Kidney (tissue), 13 donors: ENCODE measurements at regions not wholly inside any gene's neighbourhood (a gene's known extent, or its start where the extent isn't known, plus 50 kb on each side); places are given as distances from the start of the nearest gene placed in this dataset.
"Not testable (repeated sequence)": the region's sequence is repeated elsewhere in the genome, so short reads cannot be mapped to it uniquely, and the experiment has no call there.

Source experiments
- DNase-seq, 5 donors: peaks; one replicate each; pipeline ENCODE4 v3.0.0-alpha.2; 2013 to 2020
- FAIRE-seq: peaks from 2 replicates; lab custom pipeline; 2012; peaks lifted over from hg19 to GRCh38; lab: Jason Lieb, UNC
- H3K27ac ChIP-seq, 2 donors: one replicate each; pipeline ENCODE4 v1.7.0; 2013; ENCODE audit warnings: low read depth in 2 of 2, low read length in 2 of 2, inconsistent platforms in 1 of 2
- H3K27me3 ChIP-seq: one replicate; pipeline ENCODE4 v1.7.1; 2013; ENCODE audit warnings: low read length, inconsistent platforms; ENCODE audit not compliant: control insufficient read depth, insufficient read depth
- H3K36me3 ChIP-seq, 3 donors: one replicate each; pipeline versions ENCODE4 v1.7.0 to v1.7.1; 2013; ENCODE audit warnings: low read length in 3 of 3, control low read depth in 1 of 3, inconsistent platforms in 1 of 3; ENCODE audit not compliant: insufficient read depth in 3 of 3, control insufficient read depth in 2 of 3
- H3K4me1 ChIP-seq, 3 donors: one replicate each; pipeline versions ENCODE4 v1.7.0 to v1.7.1; 2013; ENCODE audit warnings: low read length in 3 of 3, inconsistent platforms in 1 of 3, low read depth in 1 of 3; ENCODE audit not compliant: control insufficient read depth in 2 of 3, insufficient read depth in 2 of 3
- H3K4me3 ChIP-seq, 3 donors: one replicate each; pipeline versions ENCODE4 v1.7.0 to v1.8.1; 2013; ENCODE audit warnings: low read length in 3 of 3, control low read depth in 1 of 3, inconsistent platforms in 1 of 3
- H3K9ac ChIP-seq, 3 donors: one replicate each; pipeline versions ENCODE4 v1.7.0 to v1.7.1; 2013; ENCODE audit warnings: low read length in 3 of 3, control low read depth in 1 of 3, inconsistent platforms in 1 of 3
- H3K9me3 ChIP-seq, 3 donors: one replicate each; pipeline versions ENCODE4 v1.7.0 to v1.7.1; 2013; ENCODE audit warnings: low read length in 3 of 3, control low read depth in 1 of 3, inconsistent platforms in 1 of 3; ENCODE audit not compliant: control insufficient read depth in 2 of 3, insufficient read depth in 1 of 3
- CTCF ChIP-seq: IDR thresholded peaks from 3 replicates; pipeline ENCODE4 v1.5.1; 2012; ENCODE audit warnings: mild to moderate bottlenecking, moderate library complexity, borderline replicate concordance; ENCODE audit not compliant: insufficient read depth; ENCODE audit errors: extremely low read depth
- intact Hi-C: fragments of 100-400 bp; cut with DNase I; formaldehyde crosslinking; loops from one replicate; pipeline ENCODE4 v1.11.1; 2022
- donor health status: control.
- donor health status: control.
- donor health status: control.
- donor health status: control.
- donor health status: control.
- donor health status: DM: yes; HTN: yes; CAD: no.
- donor health status: Normal renal cell carcinoma (clear cell type).

GRCh38 chr3:109702252-109702651 lies 364.9 kb upstream of the DPPA4 start:
- H3K36me3 ChIP-seq: no peaks in the 10 kb centered on the region
- DNase-seq (no peak), FAIRE-seq (no peak)
- no peaks in the 10 kb centered on the region for H3K9me3 ChIP-seq
- intact Hi-C loops: no loop called here
- H3K27ac ChIP-seq: no peak overlapping the region
- no peak overlapping the region for H3K4me3 ChIP-seq
- TF ChIP-seq CTCF: no peak
- H3K27me3 ChIP-seq: no peaks in the 10 kb centered on the region
- no peaks in the 10 kb centered on the region for H3K4me1 ChIP-seq
- H3K9ac ChIP-seq: no peak overlapping the region

GRCh38 chr3:109702976-109703375 lies 365.6 kb upstream of the DPPA4 start:
- H3K9ac ChIP-seq: no peak overlapping the region
- H3K27ac ChIP-seq: no peak overlapping the region
- no peaks in the 10 kb centered on the region for H3K36me3 ChIP-seq
- no peaks in the 10 kb centered on the region for H3K4me1 ChIP-seq
- no peak for TF ChIP-seq CTCF
- no peak for DNase-seq
- no peaks in the 10 kb centered on the region for H3K9me3 ChIP-seq
- no peak for FAIRE-seq
- no peaks in the 10 kb centered on the region for H3K27me3 ChIP-seq
- intact Hi-C loops: no loop called here
- no peak overlapping the region for H3K4me3 ChIP-seq

DNA sequence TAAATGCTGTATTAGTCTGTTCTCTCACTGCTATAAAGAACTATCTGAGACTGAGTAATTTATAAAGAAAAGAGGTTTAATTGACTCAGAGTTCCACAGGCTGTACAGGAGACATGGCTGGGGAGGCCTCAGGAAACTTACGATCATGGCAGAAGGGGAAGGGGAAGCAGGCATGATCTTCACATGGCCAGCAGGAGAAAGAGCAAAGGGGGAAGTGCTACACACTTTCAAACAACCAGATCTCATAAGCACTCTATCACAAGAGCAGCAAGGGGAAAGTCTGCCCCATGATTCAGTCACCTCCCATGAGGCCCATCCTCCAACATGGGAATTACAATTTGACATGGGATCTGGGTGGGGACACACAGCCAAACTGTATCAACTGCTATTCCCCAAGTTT lies 367.8 kb upstream of the DPPA4 start:
- H3K4me1 ChIP-seq, H3K9me3 ChIP-seq, H3K4me3 ChIP-seq, FAIRE-seq, H3K27ac ChIP-seq, DNase-seq, intact Hi-C loops, H3K27me3 ChIP-seq, H3K9ac ChIP-seq, H3K36me3 ChIP-seq: not testable (repeated sequence)

DNA sequence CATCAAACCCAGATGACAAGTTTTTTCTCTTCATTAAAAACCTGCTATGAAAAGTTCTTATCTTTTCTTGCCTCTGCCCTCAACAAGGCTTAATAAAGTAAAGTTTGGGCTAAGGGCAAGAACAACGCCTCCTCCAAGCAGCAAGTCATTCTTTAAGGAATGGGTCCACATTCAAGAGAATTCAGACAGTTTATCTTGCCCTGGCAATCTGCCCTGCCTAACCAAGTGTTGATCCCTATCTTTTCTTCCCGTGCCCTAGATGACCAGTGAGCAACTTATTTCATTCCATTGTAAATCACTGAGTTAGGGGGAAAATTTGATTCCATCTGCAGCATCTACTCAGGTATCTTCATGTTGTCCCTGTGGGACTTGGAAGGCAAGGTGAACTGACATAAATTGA lies 370.3 kb upstream of the DPPA4 start:
- Histone ChIP-seq H3K9ac (no peak overlapping the region), H3K27me3 (no peaks in the 10 kb centered on the region), H3K27ac (no peak overlapping the region), H3K9me3 (peaks cover 0 to 2% (median 0%) of the 10 kb centered on the region in 3 donors), H3K36me3 (no peaks in the 10 kb centered on the region), H3K4me1 (no peaks in the 10 kb centered on the region), H3K4me3 (no peak overlapping the region)
- TF ChIP-seq CTCF: no peak
- DNase-seq (no peak), FAIRE-seq (no peak)
- intact Hi-C loops: no loop called here
